PC-9 (cell line): ENCODE measurements at regions not wholly inside any gene's neighbourhood (a gene's known extent, or its start where the extent isn't known, plus 50 kb on each side); places are given as distances from the start of the nearest gene placed in this dataset.

ENCODE experiments used
- EZH2 ChIP-seq: fragments of 200-600 bp; sonication (generic); IDR thresholded peaks from 2 replicates; pipeline ENCODE4 v1.8.0; 2017; ENCODE audit warnings: antibody characterized with exemption, low read depth
- TF ChIP-seq, protein P1 (sequence below): fragments of 200-600 bp; sonication (generic); conservative IDR thresholded peaks from 2 replicates; pipeline ENCODE4 v1.6.1; 2017; ENCODE audit warnings: mixed run types, antibody characterized with exemption, mild to moderate bottlenecking, moderate library complexity

DNA sequence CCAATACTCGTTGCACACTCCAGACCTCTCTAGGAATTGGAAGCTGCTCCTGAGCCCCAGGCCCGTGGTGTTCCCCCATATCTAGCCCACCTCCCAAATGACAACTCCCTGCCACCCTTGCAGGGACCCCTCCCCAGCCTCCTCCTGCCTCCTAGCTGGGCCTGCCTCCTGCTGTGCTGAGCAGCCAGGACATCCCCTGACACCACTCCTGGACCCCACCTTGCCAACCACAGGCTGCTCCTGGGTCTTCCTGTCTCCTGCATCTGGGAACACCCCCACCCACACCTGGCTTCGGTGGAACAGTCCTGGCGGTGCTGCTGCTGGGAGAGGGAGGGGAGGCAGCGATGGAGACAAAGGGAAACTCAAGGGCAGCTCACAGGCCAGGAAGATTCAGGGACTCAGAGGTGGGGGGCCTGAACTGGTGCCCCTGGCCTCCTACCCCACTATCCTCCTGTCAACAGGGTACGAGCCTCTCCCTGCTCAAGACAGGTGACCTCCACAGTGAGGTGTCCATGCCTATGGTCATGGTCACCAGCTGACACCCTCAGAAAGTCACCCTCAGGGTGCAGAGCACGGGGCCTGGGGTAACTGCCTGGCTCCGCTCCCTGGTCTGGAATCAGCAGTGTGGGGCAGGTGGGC, 81.2 kb downstream of the RIPK4 start:
- TF ChIP-seq, protein P1, sequence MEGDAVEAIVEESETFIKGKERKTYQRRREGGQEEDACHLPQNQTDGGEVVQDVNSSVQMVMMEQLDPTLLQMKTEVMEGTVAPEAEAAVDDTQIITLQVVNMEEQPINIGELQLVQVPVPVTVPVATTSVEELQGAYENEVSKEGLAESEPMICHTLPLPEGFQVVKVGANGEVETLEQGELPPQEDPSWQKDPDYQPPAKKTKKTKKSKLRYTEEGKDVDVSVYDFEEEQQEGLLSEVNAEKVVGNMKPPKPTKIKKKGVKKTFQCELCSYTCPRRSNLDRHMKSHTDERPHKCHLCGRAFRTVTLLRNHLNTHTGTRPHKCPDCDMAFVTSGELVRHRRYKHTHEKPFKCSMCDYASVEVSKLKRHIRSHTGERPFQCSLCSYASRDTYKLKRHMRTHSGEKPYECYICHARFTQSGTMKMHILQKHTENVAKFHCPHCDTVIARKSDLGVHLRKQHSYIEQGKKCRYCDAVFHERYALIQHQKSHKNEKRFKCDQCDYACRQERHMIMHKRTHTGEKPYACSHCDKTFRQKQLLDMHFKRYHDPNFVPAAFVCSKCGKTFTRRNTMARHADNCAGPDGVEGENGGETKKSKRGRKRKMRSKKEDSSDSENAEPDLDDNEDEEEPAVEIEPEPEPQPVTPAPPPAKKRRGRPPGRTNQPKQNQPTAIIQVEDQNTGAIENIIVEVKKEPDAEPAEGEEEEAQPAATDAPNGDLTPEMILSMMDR, result no peak
- no peak for TF ChIP-seq EZH2
